HCT116 (cell line): ENCODE measurements at regions not wholly inside any gene's neighbourhood (a gene's known extent, or its start where the extent isn't known, plus 50 kb on each side); places are given as distances from the start of the nearest gene placed in this dataset.

ENCODE experiments used
- ATAC-seq: fragments of 200-7000 bp; cut with Tn5 transposase; 2 replicates; pipeline ENCODE4 v1.9.1; 2020; ENCODE audit warnings: mild to moderate bottlenecking, moderate library complexity
- BruUV-seq: library from RNA; stranded (reverse); fragments of 400-500 nt; replicated peaks from 2 replicates; lab custom pipeline; 2021; lab: Mats Ljungman, UMichigan
- CTCF ChIA-PET: fragments of 300-600 bp; sonication (Branson Sonifier 250); formaldehyde crosslinking; loops from one replicate; lab custom pipeline; 2021; ENCODE audit warnings: antibody characterized with exemption; lab: Charles Lee
- POLR2A ChIA-PET: fragments of 300-600, 350-600 bp; sonication (Branson Sonifier 250); formaldehyde crosslinking; loops from one replicate; lab custom pipeline; 2021; ENCODE audit warnings: antibody characterized with exemption; lab: Charles Lee
- RAD21 ChIA-PET, 2 experiments: fragments of 300-600 bp; sonication (Branson Sonifier 250); formaldehyde crosslinking; loops; one replicate each; lab custom pipeline; 2023; ENCODE audit warnings: low total read pairs in 2 of 2; ENCODE audit not compliant: uncharacterized antibody in 2 of 2, unreplicated experiment in 2 of 2, low non-redundant PET in 1 of 2; lab: Charles Lee
- DNase-seq: peaks from one replicate; pipeline ENCODE4 v3.0.0-alpha.2; 2010; ENCODE audit warnings: low read depth, low spot score
- H2AFZ ChIP-seq: fragments of 200-600 bp; shearing (Covaris generic), sonication (generic); 2 replicates; pipeline ENCODE4 v1.6.1; 2017; ENCODE audit warnings: low read depth, mixed run types, mixed read lengths, antibody characterized with exemption, low read length; ENCODE audit not compliant: poor library complexity, severe bottlenecking
- H3K27ac ChIP-seq: 2 replicates; pipeline ENCODE4 v1.5.1; 2012; ENCODE audit warnings: low read depth, low read length
- H3K27me3 ChIP-seq: fragments of 200-600 bp; sonication (generic); 2 replicates; pipeline ENCODE4 v1.6.1; 2016; ENCODE audit warnings: mixed run types, low read length, mixed read lengths; ENCODE audit not compliant: insufficient read depth
- H3K36me3 ChIP-seq, 2 experiments: fragments of 200-500 bp in 1 of 2; fragments of 200-600 bp in 1 of 2; sonication (Bioruptor generic) in 1 of 2; sonication (generic) in 1 of 2; 2 replicates each; pipeline versions ENCODE4 v1.5.1 to v1.6.1; 2014 to 2016; ENCODE audit warnings: low read length in 2 of 2, inconsistent platforms in 1 of 2, mixed read lengths in 1 of 2, mixed run types in 1 of 2; ENCODE audit not compliant: insufficient read depth in 2 of 2, control insufficient read depth in 1 of 2
- H3K4me1 ChIP-seq, 2 experiments: fragments of 200-600 bp in 1 of 2; sonication (generic) in 1 of 2; 2 replicates each; pipeline versions ENCODE4 v1.5.1 to v1.6.1; 2012 to 2017; ENCODE audit warnings: low read length in 2 of 2, inconsistent platforms in 1 of 2, mild to moderate bottlenecking in 1 of 2, mixed read lengths in 1 of 2, mixed run types in 1 of 2, moderate library complexity in 1 of 2; ENCODE audit not compliant: insufficient read depth in 2 of 2, control insufficient read depth in 1 of 2
- H3K4me2 ChIP-seq: fragments of 200-600 bp; sonication (generic); 2 replicates; pipeline ENCODE4 v1.6.1; 2017; ENCODE audit warnings: mixed run types, low read length, mixed read lengths
- H3K4me3 ChIP-seq, 2 experiments: fragments of 200-600 bp in 1 of 2; sonication (generic) in 1 of 2; replicated peaks in 1 of 2; 2 replicates each; pipeline ENCODE4 v1.5.1; 2011 to 2016; ENCODE audit warnings: low read length in 2 of 2, control low read depth in 1 of 2, low read depth in 1 of 2, mild to moderate bottlenecking in 1 of 2, mixed read lengths in 1 of 2, mixed run types in 1 of 2
- H3K79me2 ChIP-seq: fragments of 200-600 bp; sonication (generic); 2 replicates; pipeline ENCODE4 v1.6.1; 2017; ENCODE audit warnings: mild to moderate bottlenecking, mixed run types, low read length, moderate library complexity, mixed read lengths; ENCODE audit not compliant: insufficient read depth
- H3K9ac ChIP-seq: fragments of 200-600 bp; sonication (generic); 2 replicates; pipeline ENCODE4 v1.6.1; 2016; ENCODE audit warnings: low read length, mixed read lengths
- H3K9me2 ChIP-seq: fragments of 200-600 bp; sonication (generic), shearing (Covaris generic); 2 replicates; pipeline ENCODE4 v1.6.1; 2017; ENCODE audit warnings: mixed run types, mild to moderate bottlenecking, moderate library complexity; ENCODE audit not compliant: insufficient read depth
- H3K9me3 ChIP-seq, 2 experiments: fragments of 200-500 bp in 1 of 2; fragments of 200-600 bp in 1 of 2; sonication (Bioruptor generic) in 1 of 2; sonication (generic) in 1 of 2; 2 replicates each; pipeline ENCODE4 v1.6.1; 2014 to 2017; ENCODE audit warnings: low read length in 2 of 2, mixed read lengths in 2 of 2, inconsistent platforms in 1 of 2, low read depth in 1 of 2, mild to moderate bottlenecking in 1 of 2, mixed run types in 1 of 2, moderate library complexity in 1 of 2; ENCODE audit not compliant: control insufficient read depth in 1 of 2, insufficient read depth in 1 of 2
- H4K20me1 ChIP-seq: fragments of 200-600 bp; sonication (generic), shearing (Covaris generic); 2 replicates; pipeline ENCODE4 v1.6.1; 2017; ENCODE audit warnings: mixed run types, mild to moderate bottlenecking, moderate library complexity; ENCODE audit not compliant: insufficient read depth
- EGR1 ChIP-seq: IDR thresholded peaks from 2 replicates; pipeline ENCODE4 v1.6.1; 2012; ENCODE audit warnings: low read depth
- EZH2phosphoT487 ChIP-seq: fragments of 200-600 bp; IDR thresholded peaks from 2 replicates; pipeline ENCODE4 v1.6.1; 2018; ENCODE audit warnings: antibody characterized with exemption, borderline replicate concordance
- POLR2AphosphoS5 ChIP-seq: IDR thresholded peaks from 2 replicates; pipeline ENCODE4 v1.6.1; 2011; ENCODE audit warnings: mild to moderate bottlenecking, low read depth, low read length, moderate library complexity
- RAD21 ChIP-seq: IDR thresholded peaks from 2 replicates; pipeline ENCODE4 v1.6.1; 2012; ENCODE audit warnings: low read depth, mild to moderate bottlenecking
- SIN3A ChIP-seq: IDR thresholded peaks from 2 replicates; pipeline ENCODE4 v1.6.1; 2012; ENCODE audit warnings: low read depth
- SP1 ChIP-seq: IDR thresholded peaks from 2 replicates; pipeline ENCODE4 v1.6.1; 2012; ENCODE audit warnings: low read depth
- SRF ChIP-seq: IDR thresholded peaks from 2 replicates; pipeline ENCODE4 v1.6.1; 2012; ENCODE audit warnings: low read depth
- ZFX ChIP-seq: fragments of 450-650 bp; IDR thresholded peaks from 2 replicates; pipeline ENCODE4 v1.6.1; 2017
- ZNF274 ChIP-seq: fragments of 200-500 bp; sonication (Bioruptor generic); IDR thresholded peaks from 2 replicates; pipeline ENCODE4 v1.6.1; 2014; ENCODE audit warnings: mild to moderate bottlenecking, low read depth, low read length, inconsistent platforms
- intact Hi-C: fragments of 100-400 bp; cut with micrococcal nuclease; formaldehyde crosslinking; loops from 2 replicates; pipeline ENCODE4 v1.10.0; 2022
- TF ChIP-seq, protein P1 (sequence below), 3 experiments: fragments of 200-600 bp in 1 of 3; sonication (generic) in 1 of 3; IDR thresholded peaks in 2 of 3; conservative IDR thresholded peaks in 1 of 3; 2 replicates each; pipeline ENCODE4 v1.5.1; 2012 to 2017; ENCODE audit warnings: low read depth in 2 of 3, low read length in 2 of 3, antibody characterized with exemption in 1 of 3, borderline replicate concordance in 1 of 3, control low read depth in 1 of 3, mild to moderate bottlenecking in 1 of 3, mixed read lengths in 1 of 3, mixed run types in 1 of 3, moderate library complexity in 1 of 3; ENCODE audit not compliant: insufficient read depth in 1 of 3
- TF ChIP-seq, protein P2 (sequence below): IDR thresholded peaks from 2 replicates; pipeline ENCODE4 v1.6.1; 2012; ENCODE audit warnings: low read depth
- TF ChIP-seq, protein P3 (sequence below): IDR thresholded peaks from 2 replicates; pipeline ENCODE4 v1.6.1; 2011; ENCODE audit warnings: mild to moderate bottlenecking, low read length, moderate library complexity; ENCODE audit not compliant: insufficient replicate concordance; ENCODE audit errors: extremely low read depth
- TF ChIP-seq, protein P4 (sequence below): IDR thresholded peaks from 2 replicates; pipeline ENCODE4 v1.6.1; 2012

DNA sequence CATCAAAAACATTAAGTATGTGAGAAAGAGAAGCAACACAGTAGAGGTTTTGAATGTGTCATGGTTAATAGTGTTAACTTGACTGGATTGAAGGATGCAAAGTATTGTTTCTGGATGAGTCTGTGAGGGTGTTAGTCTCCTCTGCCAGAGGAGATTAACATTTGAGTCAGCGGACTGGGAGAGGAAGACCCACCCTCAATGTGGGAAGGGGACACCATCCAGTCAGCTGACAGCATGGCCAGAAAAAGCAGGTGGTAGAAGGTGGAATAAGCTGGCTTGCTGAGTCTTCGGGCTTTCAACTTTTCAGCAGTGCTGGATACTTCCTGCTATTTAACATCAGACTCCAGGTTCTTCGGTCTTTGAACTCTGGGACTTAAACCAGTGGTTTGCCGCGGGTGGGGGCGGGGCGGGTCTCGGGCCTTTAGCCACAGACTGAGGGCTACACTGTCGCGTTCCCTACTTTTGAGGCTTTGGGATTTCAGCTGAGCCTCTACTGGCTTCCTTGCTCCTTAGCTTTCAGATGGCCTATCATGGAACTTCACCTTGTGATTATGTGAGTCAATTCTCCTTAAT lies 309.9 kb upstream of the ST8SIA4 start (continued):
- TF ChIP-seq, protein P1, sequence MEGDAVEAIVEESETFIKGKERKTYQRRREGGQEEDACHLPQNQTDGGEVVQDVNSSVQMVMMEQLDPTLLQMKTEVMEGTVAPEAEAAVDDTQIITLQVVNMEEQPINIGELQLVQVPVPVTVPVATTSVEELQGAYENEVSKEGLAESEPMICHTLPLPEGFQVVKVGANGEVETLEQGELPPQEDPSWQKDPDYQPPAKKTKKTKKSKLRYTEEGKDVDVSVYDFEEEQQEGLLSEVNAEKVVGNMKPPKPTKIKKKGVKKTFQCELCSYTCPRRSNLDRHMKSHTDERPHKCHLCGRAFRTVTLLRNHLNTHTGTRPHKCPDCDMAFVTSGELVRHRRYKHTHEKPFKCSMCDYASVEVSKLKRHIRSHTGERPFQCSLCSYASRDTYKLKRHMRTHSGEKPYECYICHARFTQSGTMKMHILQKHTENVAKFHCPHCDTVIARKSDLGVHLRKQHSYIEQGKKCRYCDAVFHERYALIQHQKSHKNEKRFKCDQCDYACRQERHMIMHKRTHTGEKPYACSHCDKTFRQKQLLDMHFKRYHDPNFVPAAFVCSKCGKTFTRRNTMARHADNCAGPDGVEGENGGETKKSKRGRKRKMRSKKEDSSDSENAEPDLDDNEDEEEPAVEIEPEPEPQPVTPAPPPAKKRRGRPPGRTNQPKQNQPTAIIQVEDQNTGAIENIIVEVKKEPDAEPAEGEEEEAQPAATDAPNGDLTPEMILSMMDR (IDR thresholded peaks at IDR 0.05 in 2 of 3, conservative IDR thresholded peaks at IDR 0.05 in 1 of 3; ENCODE audit: borderline replicate concordance in 1 of 3, insufficient read depth in 1 of 3, low read depth in 2 of 3, low read length in 2 of 3), result no peak
- TF ChIP-seq ZNF274 (no peak), SRF (no peak)
- TF ChIP-seq, protein P2, sequence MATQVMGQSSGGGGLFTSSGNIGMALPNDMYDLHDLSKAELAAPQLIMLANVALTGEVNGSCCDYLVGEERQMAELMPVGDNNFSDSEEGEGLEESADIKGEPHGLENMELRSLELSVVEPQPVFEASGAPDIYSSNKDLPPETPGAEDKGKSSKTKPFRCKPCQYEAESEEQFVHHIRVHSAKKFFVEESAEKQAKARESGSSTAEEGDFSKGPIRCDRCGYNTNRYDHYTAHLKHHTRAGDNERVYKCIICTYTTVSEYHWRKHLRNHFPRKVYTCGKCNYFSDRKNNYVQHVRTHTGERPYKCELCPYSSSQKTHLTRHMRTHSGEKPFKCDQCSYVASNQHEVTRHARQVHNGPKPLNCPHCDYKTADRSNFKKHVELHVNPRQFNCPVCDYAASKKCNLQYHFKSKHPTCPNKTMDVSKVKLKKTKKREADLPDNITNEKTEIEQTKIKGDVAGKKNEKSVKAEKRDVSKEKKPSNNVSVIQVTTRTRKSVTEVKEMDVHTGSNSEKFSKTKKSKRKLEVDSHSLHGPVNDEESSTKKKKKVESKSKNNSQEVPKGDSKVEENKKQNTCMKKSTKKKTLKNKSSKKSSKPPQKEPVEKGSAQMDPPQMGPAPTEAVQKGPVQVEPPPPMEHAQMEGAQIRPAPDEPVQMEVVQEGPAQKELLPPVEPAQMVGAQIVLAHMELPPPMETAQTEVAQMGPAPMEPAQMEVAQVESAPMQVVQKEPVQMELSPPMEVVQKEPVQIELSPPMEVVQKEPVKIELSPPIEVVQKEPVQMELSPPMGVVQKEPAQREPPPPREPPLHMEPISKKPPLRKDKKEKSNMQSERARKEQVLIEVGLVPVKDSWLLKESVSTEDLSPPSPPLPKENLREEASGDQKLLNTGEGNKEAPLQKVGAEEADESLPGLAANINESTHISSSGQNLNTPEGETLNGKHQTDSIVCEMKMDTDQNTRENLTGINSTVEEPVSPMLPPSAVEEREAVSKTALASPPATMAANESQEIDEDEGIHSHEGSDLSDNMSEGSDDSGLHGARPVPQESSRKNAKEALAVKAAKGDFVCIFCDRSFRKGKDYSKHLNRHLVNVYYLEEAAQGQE, result no peak
- TF ChIP-seq, all 23 proteins: peak for 0

DNA sequence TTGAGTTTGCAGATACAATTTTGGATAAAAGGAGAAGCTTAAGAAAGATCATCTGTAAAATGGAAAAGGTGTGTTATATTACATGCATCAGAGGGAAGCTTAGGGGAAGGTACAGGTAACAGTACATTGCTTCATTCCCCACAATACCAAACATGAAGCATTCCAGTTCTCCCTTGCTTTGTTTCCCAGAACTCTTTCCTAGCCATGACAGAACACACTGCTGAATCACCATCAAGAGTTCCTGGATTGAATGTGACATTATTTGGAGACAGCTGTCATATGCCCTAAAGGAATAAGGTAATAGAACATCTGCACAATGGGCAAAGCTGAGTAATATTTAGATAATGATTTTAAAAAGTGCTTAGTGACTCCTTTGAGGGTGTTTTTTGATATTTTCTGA lies 303.5 kb upstream of the ST8SIA4 start:
- ChIA-PET POLR2A (no interaction called here), CTCF (no interaction called here), RAD21 (no interaction called here)
- no peak for ATAC-seq
- no peak overlapping the region for H3K27ac ChIP-seq
- intact Hi-C loops, result no loop called here
- no peak overlapping the region for H2AFZ ChIP-seq
- no peaks in the 10 kb centered on the region for H3K27me3 ChIP-seq
- no peaks in the 10 kb centered on the region for H3K79me2 ChIP-seq
- H3K9me3 ChIP-seq, result no peaks in the 10 kb centered on the region
- DNase-seq, result no peak
- no peaks in the 10 kb centered on the region for H3K9me2 ChIP-seq
- H3K36me3 ChIP-seq, result no peaks in the 10 kb centered on the region
- H3K4me1 ChIP-seq, result no peaks in the 10 kb centered on the region
- no peak overlapping the region for H3K4me2 ChIP-seq
- no peaks in the 10 kb centered on the region for H4K20me1 ChIP-seq
- no peak overlapping the region for H3K4me3 ChIP-seq
- no peak overlapping the region for H3K9ac ChIP-seq
- BruUV-seq, result no TSS peak
- TF ChIP-seq, protein P2, result no peak
- TF ChIP-seq ZFX, result no peak
- no peak for TF ChIP-seq EZH2phosphoT487
- TF ChIP-seq EGR1, result no peak
- no peak for TF ChIP-seq SIN3A
- no peak for TF ChIP-seq SP1
- TF ChIP-seq POLR2AphosphoS5, result no peak
- no peak for TF ChIP-seq RAD21
- TF ChIP-seq, protein P3, sequence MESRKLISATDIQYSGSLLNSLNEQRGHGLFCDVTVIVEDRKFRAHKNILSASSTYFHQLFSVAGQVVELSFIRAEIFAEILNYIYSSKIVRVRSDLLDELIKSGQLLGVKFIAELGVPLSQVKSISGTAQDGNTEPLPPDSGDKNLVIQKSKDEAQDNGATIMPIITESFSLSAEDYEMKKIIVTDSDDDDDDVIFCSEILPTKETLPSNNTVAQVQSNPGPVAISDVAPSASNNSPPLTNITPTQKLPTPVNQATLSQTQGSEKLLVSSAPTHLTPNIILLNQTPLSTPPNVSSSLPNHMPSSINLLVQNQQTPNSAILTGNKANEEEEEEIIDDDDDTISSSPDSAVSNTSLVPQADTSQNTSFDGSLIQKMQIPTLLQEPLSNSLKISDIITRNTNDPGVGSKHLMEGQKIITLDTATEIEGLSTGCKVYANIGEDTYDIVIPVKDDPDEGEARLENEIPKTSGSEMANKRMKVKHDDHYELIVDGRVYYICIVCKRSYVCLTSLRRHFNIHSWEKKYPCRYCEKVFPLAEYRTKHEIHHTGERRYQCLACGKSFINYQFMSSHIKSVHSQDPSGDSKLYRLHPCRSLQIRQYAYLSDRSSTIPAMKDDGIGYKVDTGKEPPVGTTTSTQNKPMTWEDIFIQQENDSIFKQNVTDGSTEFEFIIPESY, result no peak
- TF ChIP-seq, protein P4, sequence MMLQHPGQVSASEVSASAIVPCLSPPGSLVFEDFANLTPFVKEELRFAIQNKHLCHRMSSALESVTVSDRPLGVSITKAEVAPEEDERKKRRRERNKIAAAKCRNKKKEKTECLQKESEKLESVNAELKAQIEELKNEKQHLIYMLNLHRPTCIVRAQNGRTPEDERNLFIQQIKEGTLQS, result no peak
- no peak for TF ChIP-seq ZNF274
